GM06990 (cell line): ENCODE measurements at regions not wholly inside any gene's neighbourhood (a gene's known extent, or its start where the extent isn't known, plus 50 kb on each side); places are given as distances from the start of the nearest gene placed in this dataset.
"Not testable (repeated sequence)": the region's sequence is repeated elsewhere in the genome, so short reads cannot be mapped to it uniquely, and the experiment has no call there.

Source experiments
- DNase-seq: peaks from one replicate; pipeline ENCODE4 v3.0.0-alpha.2; 2011; ENCODE audit not compliant: insufficient read length; ENCODE audit errors: extremely low read depth
- H3K27me3 ChIP-seq: replicated peaks from 2 replicates; pipeline ENCODE4 v1.6.0; 2011; ENCODE audit warnings: low read length; ENCODE audit not compliant: control insufficient read depth, insufficient read depth
- H3K36me3 ChIP-seq: 2 replicates; pipeline ENCODE4 v1.5.1; 2011; ENCODE audit warnings: low read length; ENCODE audit not compliant: control insufficient read depth, insufficient read depth
- H3K4me3 ChIP-seq: replicated peaks from 2 replicates; pipeline ENCODE4 v1.5.1; 2011; ENCODE audit warnings: low read depth, mild to moderate bottlenecking, control low read depth, low read length
- TF ChIP-seq, protein P1 (sequence below): IDR thresholded peaks from 2 replicates; pipeline ENCODE4 v1.5.1; 2011; ENCODE audit warnings: low read length, control low read depth, mild to moderate bottlenecking, inconsistent platforms; ENCODE audit not compliant: insufficient read depth, poor library complexity, severe bottlenecking

- TF ChIP-seq, protein P1, sequence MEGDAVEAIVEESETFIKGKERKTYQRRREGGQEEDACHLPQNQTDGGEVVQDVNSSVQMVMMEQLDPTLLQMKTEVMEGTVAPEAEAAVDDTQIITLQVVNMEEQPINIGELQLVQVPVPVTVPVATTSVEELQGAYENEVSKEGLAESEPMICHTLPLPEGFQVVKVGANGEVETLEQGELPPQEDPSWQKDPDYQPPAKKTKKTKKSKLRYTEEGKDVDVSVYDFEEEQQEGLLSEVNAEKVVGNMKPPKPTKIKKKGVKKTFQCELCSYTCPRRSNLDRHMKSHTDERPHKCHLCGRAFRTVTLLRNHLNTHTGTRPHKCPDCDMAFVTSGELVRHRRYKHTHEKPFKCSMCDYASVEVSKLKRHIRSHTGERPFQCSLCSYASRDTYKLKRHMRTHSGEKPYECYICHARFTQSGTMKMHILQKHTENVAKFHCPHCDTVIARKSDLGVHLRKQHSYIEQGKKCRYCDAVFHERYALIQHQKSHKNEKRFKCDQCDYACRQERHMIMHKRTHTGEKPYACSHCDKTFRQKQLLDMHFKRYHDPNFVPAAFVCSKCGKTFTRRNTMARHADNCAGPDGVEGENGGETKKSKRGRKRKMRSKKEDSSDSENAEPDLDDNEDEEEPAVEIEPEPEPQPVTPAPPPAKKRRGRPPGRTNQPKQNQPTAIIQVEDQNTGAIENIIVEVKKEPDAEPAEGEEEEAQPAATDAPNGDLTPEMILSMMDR = no peak
- no peak for DNase-seq
These were observed 68.8 kb downstream of the C9orf50 start for GRCh38 chr9:129552064-129552463.

DNA sequence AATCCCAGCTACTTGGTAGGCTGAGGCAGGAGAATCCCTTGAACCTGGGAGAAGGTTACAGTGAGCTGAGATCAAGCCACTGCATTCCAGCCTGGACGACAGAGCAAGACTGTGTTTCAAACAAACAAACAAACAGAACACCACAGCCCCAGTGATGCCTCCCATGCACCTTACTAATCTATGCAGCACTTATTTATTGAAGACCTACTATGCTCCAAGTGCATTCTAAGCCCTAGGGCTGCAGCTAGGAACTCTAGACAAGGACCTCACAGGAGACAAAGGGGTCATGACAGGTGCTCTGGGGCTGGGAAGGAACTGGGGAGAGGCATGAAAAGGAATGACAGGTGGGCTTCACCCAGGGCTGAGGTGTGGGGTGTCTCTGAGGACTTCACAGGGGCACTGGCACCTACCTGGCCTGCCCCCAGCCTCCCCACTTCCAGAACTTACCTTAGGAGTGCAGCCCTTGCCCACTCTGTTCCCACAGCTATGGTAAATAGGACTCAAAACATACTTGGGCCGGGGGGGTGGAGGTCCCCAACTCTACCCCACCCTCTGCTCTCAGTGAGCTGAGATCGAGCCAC is 69.4 kb downstream of the C9orf50 start:
- TF ChIP-seq, protein P1 = no peak
- no peaks in the 10 kb centered on the region for H3K36me3 ChIP-seq

More at GRCh38 chr9:129552064-129552463, 68.8 kb downstream of the C9orf50 start:
- Histone ChIP-seq H3K4me3 (no peak overlapping the region), H3K36me3 (no peaks in the 10 kb centered on the region), H3K27me3 (no peaks in the 10 kb centered on the region; the same call in 1 of the 2 replicates)

GRCh38 chr9:129550977-129551376 is 69.9 kb downstream of the C9orf50 start:
- H3K4me3 ChIP-seq, H3K27me3 ChIP-seq, DNase-seq, H3K36me3 ChIP-seq: not testable (repeated sequence)

More for the DNA sequence above, 69.4 kb downstream of the C9orf50 start:
- Histone ChIP-seq H3K27me3 (no peaks in the 10 kb centered on the region; the same call in none of the 2 replicates), H3K4me3 (no peak overlapping the region)
- DNase-seq = no peak

DNA sequence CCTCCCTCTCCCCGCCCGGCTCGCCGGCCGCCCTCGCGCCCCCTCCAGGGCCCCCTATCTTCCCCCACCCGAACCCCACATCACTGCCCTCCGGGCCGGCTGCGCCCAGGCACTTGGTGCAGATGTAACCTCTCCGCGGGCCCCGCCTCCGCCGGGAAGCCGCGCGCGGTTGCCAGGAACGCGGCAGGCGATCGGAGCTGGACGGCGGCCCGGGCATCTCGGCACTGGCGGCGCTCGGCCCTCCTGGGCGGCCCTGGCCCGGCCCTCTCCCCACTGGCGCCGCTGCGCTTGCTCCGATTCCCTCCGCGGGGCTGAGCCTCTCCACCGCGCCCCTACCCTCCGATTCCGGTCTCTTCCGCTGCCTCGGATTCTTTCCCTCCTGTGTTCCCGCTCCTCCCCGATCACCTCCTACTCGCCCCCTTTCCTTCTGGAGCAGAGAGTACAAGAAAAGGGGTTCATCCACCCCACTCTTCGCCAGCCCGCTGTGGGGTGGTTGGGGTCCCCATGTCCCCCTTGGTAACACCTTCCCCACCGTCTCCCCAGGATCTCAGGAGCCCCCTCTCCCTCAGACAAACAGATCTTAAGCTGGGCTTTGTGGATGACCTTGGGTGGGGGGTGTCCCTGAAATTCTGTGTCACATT is 70.6 kb downstream of the C9orf50 start:
- Histone ChIP-seq H3K4me3 (no peak overlapping the region), H3K36me3 (no peaks in the 10 kb centered on the region), H3K27me3 (no peaks in the 10 kb centered on the region; the same call in none of the 2 replicates)
- TF ChIP-seq, protein P1 = no peak
- no peak for DNase-seq

- no peak for DNase-seq
- Histone ChIP-seq H3K4me3 (no peak overlapping the region), H3K27me3 (no peaks in the 10 kb centered on the region; the same call in none of the 2 replicates), H3K36me3 (no peaks in the 10 kb centered on the region)
- TF ChIP-seq, protein P1 = no peak
These were observed 71.2 kb downstream of the C9orf50 start for GRCh38 chr9:129549684-129550083.

DNA sequence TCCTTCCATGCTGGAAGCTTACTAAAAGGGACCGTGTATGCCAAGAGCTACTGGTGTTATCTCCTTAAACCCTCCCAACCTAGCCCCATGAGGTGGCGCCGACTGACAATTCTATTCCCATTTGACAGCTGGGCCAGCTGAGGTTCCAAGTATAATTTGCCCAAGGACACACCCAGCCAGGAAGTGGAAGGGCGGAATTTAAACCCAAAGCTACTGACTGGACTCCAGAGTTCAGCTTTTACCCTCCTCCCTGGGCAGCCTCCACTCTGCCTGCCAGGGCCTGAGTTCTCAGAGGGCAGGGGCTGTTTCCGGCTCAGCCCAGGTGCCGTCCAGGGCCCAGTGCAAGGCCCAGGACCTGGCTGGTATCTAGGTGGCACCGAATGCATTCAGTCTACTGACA is 71.8 kb downstream of the C9orf50 start:
- no peaks in the 10 kb centered on the region; the same call in none of the 2 replicates for H3K27me3 ChIP-seq
- TF ChIP-seq, protein P1 = no peak
- no peak for DNase-seq

More for the DNA sequence above, 71.8 kb downstream of the C9orf50 start:
- Histone ChIP-seq H3K36me3 (no peaks in the 10 kb centered on the region), H3K4me3 (no peak overlapping the region)
